ENCODE measurements at regions not wholly inside any gene's neighbourhood (a gene's known extent, or its start where the extent isn't known, plus 50 kb on each side); places are given as distances from the start of the nearest gene placed in this dataset.

GRCh38 chr13:111961236-111961635, 105.7 kb upstream of the SOX1 start:
- in situ Hi-C loops (cut with HindIII; ENCODE audit: low pct_unique_long_range_greater_than_20kb, low sequenced_read_pairs): no loop called here
- no peak for DNase-seq (ENCODE audit: low read depth in 1 of 2, low spot score in 1 of 2)

GRCh38 chr13:111961651-111962192, 105.2 kb upstream of the SOX1 start:
- TF ChIP-seq JUND (IDR thresholded peaks at IDR 0.05; ENCODE audit: low read depth): no peak
- in situ Hi-C loops (cut with HindIII; ENCODE audit: low pct_unique_long_range_greater_than_20kb, low sequenced_read_pairs): no loop called here
- no peak for DNase-seq (ENCODE audit: low read depth in 1 of 2, low spot score in 1 of 2)

More at GRCh38 chr13:111961236-111961635, 105.7 kb upstream of the SOX1 start:
- no peak for TF ChIP-seq JUND (IDR thresholded peaks at IDR 0.05; ENCODE audit: low read depth)

- TF ChIP-seq JUND (IDR thresholded peaks at IDR 0.05; ENCODE audit: low read depth): no peak
- in situ Hi-C loops (cut with HindIII; ENCODE audit: low pct_unique_long_range_greater_than_20kb, low sequenced_read_pairs): no loop called here
- no peak for DNase-seq (ENCODE audit: low read depth in 1 of 2, low spot score in 1 of 2)
These were observed 104.5 kb upstream of the SOX1 start for GRCh38 chr13:111962431-111962891.

- in situ Hi-C loops (cut with HindIII; ENCODE audit: low pct_unique_long_range_greater_than_20kb, low sequenced_read_pairs): no loop called here
- DNase-seq (ENCODE audit: low read depth in 1 of 2, low spot score in 1 of 2): no peak
- no peak for TF ChIP-seq JUND (IDR thresholded peaks at IDR 0.05; ENCODE audit: low read depth)
These were observed 103.9 kb upstream of the SOX1 start for GRCh38 chr13:111963031-111963430.

GRCh38 chr13:111964411-111965035, 102.4 kb upstream of the SOX1 start:
- in situ Hi-C loops (cut with HindIII; ENCODE audit: low pct_unique_long_range_greater_than_20kb, low sequenced_read_pairs): no loop called here

GRCh38 chr13:111965466-111966214, 101.3 kb upstream of the SOX1 start:
- TF ChIP-seq JUND (IDR thresholded peaks at IDR 0.05; ENCODE audit: low read depth): no peak
- no peak for DNase-seq (ENCODE audit: low read depth in 1 of 2, low spot score in 1 of 2)
- in situ Hi-C loops (cut with HindIII; ENCODE audit: low pct_unique_long_range_greater_than_20kb, low sequenced_read_pairs): no loop called here

More at GRCh38 chr13:111964411-111965035, 102.4 kb upstream of the SOX1 start:
- no peak for TF ChIP-seq JUND (IDR thresholded peaks at IDR 0.05; ENCODE audit: low read depth)
- DNase-seq (ENCODE audit: low read depth in 1 of 2, low spot score in 1 of 2): no peak

- no peak for TF ChIP-seq JUND (IDR thresholded peaks at IDR 0.05; ENCODE audit: low read depth)
- in situ Hi-C loops (cut with HindIII; ENCODE audit: low pct_unique_long_range_greater_than_20kb, low sequenced_read_pairs): no loop called here
- DNase-seq (ENCODE audit: low read depth in 1 of 2, low spot score in 1 of 2): no peak
These were observed 100.0 kb upstream of the SOX1 start for GRCh38 chr13:111966933-111967332.

GRCh38 chr13:111967572-111968201, 99.3 kb upstream of the SOX1 start:
- in situ Hi-C loops (cut with HindIII; ENCODE audit: low pct_unique_long_range_greater_than_20kb, low sequenced_read_pairs): no loop called here
- no peak for TF ChIP-seq JUND (IDR thresholded peaks at IDR 0.05; ENCODE audit: low read depth)
- DNase-seq (ENCODE audit: low read depth in 1 of 2, low spot score in 1 of 2): no peak

- no peak for TF ChIP-seq JUND (IDR thresholded peaks at IDR 0.05; ENCODE audit: low read depth)
- in situ Hi-C loops (cut with HindIII; ENCODE audit: low pct_unique_long_range_greater_than_20kb, low sequenced_read_pairs): no loop called here
- no peak for DNase-seq (ENCODE audit: low read depth in 1 of 2, low spot score in 1 of 2)
These were observed 98.5 kb upstream of the SOX1 start for GRCh38 chr13:111968336-111969010.

GRCh38 chr13:111969551-111970135, 97.3 kb upstream of the SOX1 start:
- no peak for TF ChIP-seq JUND (IDR thresholded peaks at IDR 0.05; ENCODE audit: low read depth)
- in situ Hi-C loops (cut with HindIII; ENCODE audit: low pct_unique_long_range_greater_than_20kb, low sequenced_read_pairs): no loop called here
- DNase-seq (ENCODE audit: low read depth in 1 of 2, low spot score in 1 of 2): peak in 1 of 2 experiments; percentile 23

- no peak for DNase-seq (ENCODE audit: low read depth in 1 of 2, low spot score in 1 of 2)
- TF ChIP-seq JUND (IDR thresholded peaks at IDR 0.05; ENCODE audit: low read depth): no peak
- in situ Hi-C loops (cut with HindIII; ENCODE audit: low pct_unique_long_range_greater_than_20kb, low sequenced_read_pairs): no loop called here
These were observed 96.3 kb upstream of the SOX1 start for GRCh38 chr13:111970494-111971141.

Measured in T47D (cell line).